NCI-H2171 treated with DMSO at 0.1 percent for 48 hours (cell line): ENCODE measurements at regions not wholly inside any gene's neighbourhood (a gene's known extent, or its start where the extent isn't known, plus 50 kb on each side); places are given as distances from the start of the nearest gene placed in this dataset.
A peak's percentile ranks its signal among the peaks of the same experiment; 100 is the strongest.
"Not testable (repeated sequence)": the region's sequence is repeated elsewhere in the genome, so short reads cannot be mapped to it uniquely, and the experiment has no call there.

Source experiments
- DNase-seq: peaks from one replicate; lab custom pipeline; 2025; lab: John Stamatoyannopoulos, UW

DNA sequence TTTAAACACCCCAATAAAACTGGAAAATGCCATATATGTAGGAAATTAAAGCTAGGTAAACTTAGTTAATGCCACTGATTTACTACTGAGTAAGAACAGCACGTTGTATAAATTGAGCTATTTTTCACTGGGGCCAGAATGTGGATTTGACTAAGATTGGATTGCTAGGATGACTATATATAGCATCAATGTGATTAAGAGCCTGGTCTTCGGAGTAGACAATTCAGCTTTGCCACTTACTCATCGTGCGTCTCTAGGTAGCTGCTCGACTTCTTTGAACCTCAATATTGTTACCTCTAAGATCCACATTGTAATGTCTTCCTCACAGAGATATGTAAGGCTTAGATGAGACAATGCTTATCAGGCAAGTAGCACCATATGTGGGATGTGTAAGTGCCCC, 462.5 kb downstream of the KLF12 start:
- DNase-seq, result no peak

DNA sequence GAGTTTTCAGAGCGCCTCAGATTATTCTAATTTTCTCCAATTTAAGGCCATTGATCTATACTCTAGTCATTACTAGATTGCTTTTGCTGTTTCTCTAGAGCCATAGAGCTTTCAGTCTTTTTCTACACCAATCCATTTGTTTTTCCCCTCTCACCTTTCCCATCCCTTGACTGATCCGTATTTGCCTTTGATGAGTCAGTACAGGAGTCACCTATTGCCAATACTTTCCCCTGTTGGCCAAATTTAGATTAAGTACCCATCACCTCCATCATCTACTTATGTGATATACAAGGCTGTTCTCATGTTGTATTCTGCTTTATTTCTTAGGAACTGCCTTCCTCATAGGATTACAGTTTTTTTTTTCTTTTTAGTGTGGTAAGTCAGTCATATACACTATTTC, 463.2 kb downstream of the KLF12 start:
- no peak for DNase-seq

DNA sequence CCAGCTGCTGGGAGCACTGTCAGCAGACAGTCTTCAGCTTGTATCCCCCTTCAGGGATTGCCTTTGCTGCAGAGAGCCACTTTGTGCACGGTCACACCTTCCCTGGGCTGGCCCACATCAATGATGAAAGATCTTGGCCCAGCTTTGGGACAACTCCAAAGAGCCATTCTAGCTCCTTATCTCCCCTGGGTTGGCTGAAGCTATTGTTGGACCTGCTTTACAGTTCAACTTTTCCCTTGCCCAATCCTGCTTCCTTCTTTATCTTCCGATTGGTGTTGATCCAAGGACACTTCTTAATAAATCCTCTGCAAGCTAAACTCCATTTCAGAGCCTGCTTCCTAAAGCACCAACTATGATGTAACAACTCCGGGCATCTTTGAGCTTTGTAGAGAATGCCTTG, 466.4 kb downstream of the KLF12 start:
- DNase-seq, result no peak

DNA sequence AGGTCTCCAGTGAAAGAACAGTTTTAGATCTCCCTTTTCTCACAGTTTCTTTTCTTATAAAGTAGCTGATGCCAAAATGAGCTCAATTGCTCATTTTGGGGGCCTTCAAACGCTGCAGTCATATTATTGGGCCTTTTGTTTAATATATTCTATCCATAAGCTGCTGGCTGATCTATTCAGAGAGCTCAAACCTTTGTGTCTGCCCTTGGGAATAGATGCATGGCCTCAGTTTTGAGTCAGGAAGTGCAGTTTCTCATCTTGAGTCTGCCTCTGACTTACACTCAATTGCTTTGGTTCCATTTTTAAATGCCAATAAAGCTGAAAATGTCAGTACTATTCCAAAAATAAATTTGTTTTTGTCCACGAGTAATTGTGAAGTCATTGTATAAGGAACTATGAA, 468.9 kb downstream of the KLF12 start:
- DNase-seq, result no peak

DNA sequence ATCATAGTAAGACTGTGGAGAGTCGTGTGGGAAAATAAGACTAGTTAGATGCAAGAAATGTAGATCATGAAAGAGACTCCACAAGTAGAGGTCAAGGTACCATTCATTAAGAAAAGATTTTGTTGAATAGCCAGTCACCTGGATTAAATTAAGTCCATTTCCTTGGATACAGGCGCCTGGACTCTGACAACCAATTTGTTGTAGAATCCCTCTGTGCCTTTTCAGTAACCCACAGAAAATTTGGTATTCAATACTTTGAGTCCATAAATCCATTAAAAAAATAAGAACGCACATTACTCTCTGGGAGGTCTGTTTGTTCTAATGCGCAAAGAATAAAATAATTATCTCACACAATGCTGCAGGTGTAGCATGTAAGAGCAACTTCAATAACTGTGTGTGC, 469.4 kb downstream of the KLF12 start:
- DNase-seq, result no peak

DNA sequence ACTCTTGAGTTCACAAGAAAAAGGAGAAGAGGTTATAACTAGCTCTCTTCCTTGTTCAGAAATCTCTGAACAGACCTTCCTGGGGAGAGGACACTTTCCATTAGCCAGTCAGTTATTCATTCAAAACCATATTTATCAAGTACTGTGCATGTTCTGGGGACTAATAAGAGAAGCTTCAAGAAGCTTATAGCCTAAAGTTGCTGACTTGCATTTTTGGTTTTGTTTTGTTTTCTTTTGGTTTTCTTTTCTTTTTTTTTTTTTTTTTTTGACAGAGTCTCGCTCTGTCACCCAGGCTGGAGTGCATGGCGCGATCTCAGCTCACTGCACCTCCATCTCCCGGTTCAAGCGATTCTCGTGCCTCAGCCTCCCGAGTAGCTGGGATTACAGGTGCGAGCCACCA, 471.4 kb downstream of the KLF12 start:
- no peak for DNase-seq

DNA sequence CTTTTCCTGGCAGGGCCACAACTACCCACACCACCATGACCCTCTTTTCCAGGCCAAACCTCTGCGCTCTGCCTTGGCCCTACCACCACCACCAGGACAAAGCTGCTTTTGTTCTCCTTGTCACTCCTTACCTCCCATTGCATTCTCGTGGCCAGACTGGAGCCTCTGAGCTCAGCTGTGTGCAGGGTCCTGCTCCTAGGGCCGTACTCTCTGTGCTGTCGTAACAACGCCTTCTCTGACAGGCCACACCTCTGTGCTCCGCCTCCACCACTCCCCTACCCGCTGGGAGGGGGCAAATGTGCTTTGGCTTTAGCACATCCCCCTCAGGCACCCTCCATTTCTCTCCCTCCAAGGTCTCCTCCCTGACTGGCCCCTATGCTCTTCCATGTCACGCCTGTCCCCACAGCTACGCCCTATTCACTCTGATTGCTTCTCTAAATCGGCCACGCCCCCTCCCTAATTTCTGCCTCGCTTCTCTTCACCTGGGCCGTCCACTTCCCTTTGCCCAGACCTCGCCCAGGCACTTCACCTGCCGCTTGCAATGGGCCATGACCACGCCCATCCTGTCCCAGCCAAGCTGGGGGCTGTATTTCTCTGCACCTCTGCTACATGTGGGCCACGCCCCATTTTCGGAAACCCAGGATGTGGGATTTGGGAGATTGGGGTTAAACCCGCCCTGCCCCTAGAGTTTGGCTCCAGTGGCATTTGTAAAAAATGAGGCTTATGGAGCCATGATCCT, 472.3 kb downstream of the KLF12 start:
- no peak for DNase-seq

DNA sequence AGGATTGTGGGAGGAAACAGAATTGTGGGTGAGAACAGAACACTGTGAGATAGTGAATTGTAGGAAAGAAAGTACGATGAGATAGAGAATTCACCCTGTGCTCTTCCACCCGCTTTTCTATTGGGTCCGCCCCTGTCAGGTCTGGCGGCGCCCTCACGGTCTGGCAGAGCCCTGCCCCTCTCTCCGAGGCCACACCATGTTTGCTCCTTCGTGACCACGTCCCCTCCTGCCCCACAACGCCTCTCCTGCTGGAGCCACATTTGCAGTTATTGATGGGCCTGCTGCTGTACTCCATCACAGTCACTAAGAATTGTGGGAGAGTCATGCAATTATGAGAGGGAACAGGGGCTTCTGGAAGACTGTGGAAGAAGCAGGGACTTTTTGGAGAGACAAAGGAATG, 473.1 kb downstream of the KLF12 start:
- no peak for DNase-seq

DNA sequence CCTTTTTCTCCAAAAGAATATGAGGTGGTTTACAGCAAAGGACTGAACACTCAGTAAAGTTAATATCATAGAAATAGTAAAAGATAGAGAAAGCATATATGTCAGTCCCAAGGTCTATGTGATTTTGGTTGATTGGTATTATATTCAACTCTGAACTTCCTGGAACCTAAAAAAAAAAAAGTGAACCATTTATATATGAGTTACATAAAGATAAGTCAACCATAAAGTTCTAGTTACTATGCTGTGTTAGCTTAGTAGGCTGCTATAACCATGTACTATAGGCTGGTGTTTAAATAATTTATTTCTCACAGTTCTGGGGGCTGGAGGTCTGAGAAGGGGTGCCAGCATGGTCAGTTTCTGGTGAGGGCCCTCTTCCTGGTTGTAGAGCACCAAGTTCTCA, 475.6 kb downstream of the KLF12 start:
- DNase-seq, result no peak

DNA sequence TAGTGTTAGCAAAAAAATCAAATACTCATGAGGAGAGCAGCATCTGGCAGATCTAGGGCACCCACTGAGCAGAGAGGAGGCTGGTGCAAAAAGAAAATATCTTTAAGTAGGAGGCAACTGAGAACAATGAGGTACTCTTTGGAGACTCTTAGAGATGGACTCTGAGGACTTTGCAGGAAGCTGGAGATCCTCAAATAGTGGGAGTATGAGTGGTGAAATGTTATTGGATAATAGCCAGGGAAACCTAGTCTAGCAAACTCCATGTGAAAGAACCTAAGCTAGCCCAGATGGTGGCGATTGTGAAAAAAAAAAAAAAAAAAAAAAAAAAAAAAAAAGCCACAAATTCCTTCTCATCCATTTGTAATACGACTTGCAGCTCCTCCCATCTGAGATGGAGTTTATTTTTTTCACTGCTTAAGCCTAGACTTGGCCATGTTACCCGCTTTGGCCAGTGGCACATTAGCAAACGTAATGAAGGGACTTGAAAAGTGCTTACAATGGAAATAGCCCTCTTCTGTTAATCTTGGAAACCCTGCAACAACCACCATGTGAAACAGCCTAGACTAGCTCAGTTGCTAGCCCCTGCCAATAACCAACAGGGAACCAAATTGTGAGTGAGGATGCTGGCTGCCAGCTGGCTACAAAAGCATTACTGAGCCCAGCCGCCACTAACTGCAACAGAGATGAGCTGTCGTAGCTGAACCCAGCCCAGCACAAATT, 476.2 kb downstream of the KLF12 start:
- peak; percentile 70 for DNase-seq

DNA sequence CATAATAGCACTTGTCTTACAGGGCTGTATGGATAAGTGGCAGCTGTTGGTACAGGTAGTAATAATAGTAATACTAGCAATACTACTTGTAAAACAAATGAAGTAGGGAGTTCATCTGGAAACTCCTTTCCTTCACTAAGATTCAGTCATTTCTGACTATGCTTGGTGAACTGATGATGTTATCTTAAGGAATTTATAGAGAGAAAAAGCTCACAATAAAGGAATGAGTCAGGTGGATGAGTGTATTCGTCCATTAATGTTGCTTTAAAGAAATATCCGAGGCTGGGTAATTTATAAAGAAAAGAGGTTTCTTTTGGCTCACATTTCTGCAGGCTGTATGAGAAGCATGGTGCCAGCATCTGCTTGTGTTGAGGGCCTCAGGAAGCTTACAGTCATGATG, 477.3 kb downstream of the KLF12 start:
- DNase-seq, result no peak

DNA sequence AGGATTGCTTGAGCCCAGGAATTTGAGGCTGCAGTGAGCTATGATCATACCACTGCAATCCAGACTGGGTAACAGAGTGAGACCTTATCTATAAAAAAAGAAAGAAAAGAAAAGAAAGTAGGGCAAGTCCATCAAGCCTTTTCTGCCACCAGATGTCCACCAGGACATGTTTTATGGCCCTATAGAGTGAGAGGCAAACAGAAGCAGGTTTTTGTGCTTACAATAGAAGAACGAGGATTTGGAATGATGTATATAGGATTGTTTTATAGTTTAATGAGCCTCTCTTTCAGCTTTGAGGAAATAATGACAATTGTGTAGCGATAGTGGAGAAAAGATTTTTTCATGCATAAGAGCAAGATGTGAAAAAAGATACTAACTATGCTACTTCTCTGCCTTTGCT, 480.5 kb downstream of the KLF12 start:
- DNase-seq, result no peak

DNA sequence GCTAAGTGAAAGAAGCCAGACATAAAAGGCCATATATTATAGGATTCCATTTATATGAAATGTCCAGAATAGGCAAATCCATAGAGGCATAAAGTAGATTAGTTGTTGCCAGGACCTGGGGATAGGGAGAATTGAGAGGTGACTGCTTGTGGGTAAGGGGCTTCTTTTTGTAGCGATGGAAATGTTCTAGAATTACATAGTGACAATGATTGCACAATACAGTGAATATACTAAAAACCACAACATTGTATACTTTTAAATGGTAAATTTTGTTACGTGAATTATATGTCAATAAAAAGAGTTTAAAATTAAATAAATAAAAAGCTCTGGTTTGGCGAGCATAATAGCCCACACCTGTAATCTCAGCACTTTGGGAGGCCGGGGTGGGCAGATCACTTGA, 486.8 kb downstream of the KLF12 start:
- no peak for DNase-seq

DNA sequence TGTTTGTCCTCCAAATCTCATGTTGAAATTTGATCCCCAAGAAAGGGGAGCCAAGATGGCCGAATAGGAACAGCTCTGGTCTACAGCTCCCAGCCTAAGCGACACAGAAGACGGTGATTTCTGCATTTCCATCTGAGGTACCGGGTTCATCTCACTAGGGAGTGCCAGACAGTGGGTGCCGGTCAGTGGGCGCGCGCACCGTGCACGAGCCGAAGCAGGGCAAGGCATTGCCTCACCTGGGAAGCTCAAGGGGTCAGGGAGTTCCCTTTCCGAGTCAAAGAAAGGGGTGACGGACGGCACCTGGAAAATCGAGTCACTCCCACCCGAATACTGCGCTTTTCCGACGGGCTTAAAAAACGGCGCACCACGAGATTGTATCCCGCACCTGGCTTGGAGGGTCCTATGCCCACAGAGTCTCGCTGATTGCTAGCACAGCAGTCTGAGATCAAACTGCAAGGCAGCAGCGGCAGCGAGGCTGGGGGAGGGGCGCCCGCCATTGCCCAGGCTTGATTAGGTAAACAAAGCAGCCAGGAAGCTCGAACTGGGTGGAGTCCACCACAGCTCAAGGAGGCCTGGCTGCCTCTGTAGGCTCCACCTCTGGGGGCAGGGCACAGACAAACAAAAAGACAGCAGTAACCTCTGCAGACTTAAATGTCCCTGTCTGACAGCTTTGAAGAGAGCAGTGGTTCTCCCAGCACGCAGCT, 493.6 kb downstream of the KLF12 start:
- DNase-seq, result not testable (repeated sequence)

DNA sequence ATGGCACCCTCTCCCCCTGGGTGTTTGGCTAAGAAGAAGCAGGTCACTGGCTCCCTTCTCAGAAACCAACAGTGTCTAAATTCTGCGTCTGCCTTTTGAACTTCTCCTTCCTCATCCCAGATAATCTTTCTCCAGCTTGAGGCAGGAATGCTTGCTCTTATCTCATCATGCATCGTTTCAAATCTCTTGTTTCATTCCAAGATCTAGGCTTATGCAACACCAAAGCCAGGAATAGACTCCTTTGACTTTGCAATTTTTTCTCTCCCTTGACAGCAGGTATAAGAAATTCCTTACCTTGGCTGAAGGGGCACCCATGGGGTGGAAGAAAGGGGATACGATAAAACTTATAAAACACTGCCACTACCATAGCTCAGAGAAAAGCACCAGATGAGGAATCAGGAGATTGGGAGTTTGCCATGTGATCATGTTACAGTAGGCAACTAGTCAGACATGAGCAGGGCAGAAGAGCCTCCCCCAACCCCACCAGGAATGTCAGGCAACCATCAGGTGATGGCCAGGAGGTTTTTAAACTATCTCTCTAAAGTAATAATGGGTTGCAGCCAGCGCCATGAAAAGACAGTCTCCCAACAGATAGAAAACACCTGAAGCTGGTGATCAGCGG, 498.9 kb downstream of the KLF12 start:
- DNase-seq, result peak; percentile 36

DNA sequence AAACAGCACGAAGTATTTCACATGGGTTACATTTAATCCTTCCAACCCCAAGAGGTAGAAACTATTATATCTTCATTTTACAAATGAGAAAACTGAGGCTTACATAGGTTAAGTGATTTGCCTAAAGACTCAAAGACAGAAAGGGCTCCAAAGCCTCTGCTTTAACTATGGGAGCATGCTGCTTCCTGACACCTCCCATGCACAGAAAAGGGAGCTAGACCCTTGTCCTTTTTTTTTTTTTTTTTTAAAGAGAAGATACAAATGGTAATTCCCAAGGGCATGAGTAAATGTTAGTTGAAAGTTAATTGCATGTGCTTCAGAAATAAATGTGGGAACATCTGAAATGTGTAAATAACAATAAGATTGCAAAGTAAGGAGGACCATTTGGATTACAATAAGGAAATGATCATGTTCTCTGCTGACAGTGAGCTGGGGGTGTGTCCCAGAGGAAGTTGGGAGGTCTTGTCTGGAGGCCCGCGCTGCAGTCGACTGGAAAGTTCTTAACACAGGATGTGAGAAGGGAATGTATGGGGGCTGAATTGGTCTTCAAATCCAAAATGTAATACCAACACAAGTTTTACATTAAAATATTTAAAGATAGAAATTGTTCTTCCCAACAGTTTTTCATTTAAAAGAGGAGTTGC, 500.3 kb downstream of the KLF12 start:
- no peak for DNase-seq

DNA sequence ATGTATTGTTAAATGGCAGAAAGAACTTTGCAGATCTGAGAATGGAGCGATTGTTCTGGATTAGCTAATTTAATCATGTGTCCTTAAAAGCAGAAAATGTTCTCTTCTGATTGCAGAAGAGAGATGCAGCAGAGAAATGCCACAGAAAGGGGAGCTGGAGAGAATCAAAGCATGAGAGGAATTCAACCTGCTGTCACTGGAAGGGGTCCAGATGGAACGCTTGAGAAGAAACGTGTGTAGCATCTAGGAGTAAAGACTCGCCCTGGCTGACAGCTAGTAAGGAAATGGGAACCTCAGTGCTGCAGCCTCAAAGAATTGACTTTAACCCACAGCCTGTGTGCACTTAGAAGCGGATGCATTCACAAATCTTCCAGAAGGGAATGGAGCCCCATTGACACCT, 502.8 kb downstream of the KLF12 start:
- peak; percentile 3 for DNase-seq

DNA sequence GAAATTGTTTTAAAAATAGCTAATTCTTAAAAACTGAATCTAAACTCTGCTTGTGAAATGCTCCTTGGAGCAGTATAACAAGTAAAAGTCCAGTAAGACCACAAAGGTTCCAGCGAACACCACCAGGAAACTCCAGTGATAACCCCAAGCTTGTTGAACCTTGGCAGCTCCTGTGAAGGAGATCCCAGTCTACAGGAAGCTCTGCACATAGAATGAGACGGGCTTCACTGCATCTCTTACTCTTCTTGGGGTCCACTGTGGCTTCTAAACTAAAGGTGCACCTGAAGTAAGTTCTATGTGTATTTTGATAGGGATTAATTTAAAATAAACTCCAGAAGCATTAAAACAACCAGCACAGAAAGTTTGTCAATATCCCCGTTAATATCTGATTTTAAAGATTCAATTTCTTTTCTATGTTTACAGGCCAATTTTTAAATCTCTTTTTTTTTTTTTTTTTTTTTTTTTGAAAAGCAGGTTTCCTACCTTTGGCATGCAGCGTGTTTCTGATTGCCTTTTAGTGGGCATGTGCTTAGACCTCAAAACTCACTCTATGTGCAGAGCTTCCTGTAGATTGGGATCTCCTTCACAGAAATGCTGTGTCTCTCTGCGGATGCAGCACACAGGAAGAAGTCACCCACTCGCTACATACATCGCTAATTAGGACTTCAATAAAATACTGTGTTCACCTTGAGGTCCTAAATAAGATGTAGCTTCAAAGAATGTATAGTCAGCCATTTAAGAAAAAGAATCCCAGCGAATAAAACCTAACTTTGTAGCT, 508.5 kb downstream of the KLF12 start:
- no peak for DNase-seq

DNA sequence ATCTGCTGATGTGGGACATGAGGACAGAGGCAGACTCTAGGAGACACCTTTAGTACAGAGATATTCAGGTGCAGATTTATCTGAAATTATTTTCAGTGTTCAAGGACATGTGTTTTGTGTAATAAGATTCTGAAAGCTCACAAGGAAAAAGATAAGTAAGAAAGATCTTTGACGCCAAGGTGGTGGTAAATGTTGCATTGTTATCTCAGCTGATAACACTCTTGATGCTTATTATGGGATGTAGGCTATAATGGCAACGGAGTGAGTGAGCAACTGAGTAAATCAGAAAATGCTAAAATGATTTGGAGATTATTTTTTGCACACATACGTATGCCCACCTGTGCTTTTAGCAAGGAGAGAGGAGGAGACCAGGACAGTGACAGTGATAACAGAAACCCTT, 510.9 kb downstream of the KLF12 start:
- DNase-seq, result no peak

DNA sequence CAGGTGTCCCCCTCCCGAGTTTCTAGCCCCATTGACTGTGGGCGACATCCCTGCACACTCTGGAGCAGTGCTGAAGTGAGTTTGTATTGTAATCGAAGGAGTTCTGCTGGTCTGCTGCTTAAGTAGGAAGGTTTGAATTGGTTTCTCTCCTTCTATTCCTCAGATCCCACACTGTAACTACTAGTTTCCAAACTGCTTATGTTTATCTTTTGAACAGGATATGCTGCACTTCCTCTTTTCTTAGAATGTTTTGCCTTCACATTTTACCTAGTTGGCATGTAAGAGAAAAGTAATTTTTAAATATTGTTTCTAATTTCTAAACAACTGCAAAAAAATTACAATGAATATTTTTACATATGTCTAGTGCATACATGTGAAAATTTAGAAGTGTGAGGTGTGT, 511.8 kb downstream of the KLF12 start:
- DNase-seq, result no peak

DNA sequence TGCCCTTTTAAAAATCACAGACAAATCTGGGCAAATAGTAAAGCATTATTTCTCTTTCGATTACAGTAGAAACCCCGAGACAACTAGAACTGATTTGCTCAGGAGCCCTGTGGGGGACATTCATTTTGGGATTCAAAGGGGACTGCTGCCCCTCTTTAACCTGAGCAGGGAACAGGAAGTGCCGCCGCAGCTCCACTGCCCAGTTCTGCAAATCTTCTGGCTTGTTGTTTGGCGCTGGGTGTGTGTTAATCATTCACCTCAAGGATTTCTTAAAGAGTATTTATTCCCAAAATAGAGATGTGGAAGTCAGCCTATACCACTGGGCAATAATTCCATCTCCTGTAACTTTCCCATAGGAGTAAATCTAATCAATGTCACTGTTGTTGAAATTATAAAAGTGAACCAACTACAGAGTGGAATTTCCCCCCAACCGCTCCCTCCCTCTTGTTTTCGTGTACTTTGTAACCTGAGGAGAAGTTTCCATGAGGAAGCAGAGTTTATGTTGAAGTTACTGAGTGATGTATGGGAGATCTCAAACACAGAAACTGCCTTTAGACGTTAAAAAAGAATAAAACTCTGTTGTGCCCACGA, 515.8 kb downstream of the KLF12 start:
- no peak for DNase-seq
